Peyer's patch (tissue), 4 donors: ENCODE measurements at regions not wholly inside any gene's neighbourhood (a gene's known extent, or its start where the extent isn't known, plus 50 kb on each side); places are given as distances from the start of the nearest gene placed in this dataset.

Experiments
- POLR2A ChIP-seq, 2 donors: fragments of 450-650 bp; IDR thresholded peaks; one replicate each; pipeline ENCODE4 v1.5.1; 2017; ENCODE audit warnings: antibody characterized with exemption in 2 of 2, mild to moderate bottlenecking in 2 of 2, moderate library complexity in 2 of 2
- TF ChIP-seq, protein P1 (sequence below), 6 experiments: fragments of 450-650 bp in 4 of 6; fragments of 200-600 bp in 2 of 6; sonication (generic) in 1 of 6; IDR thresholded peaks; one replicate each; pipeline ENCODE4 v1.5.1; 2017 to 2019; ENCODE audit warnings: antibody characterized with exemption in 6 of 6, mild to moderate bottlenecking in 3 of 6, moderate library complexity in 1 of 6

DNA sequence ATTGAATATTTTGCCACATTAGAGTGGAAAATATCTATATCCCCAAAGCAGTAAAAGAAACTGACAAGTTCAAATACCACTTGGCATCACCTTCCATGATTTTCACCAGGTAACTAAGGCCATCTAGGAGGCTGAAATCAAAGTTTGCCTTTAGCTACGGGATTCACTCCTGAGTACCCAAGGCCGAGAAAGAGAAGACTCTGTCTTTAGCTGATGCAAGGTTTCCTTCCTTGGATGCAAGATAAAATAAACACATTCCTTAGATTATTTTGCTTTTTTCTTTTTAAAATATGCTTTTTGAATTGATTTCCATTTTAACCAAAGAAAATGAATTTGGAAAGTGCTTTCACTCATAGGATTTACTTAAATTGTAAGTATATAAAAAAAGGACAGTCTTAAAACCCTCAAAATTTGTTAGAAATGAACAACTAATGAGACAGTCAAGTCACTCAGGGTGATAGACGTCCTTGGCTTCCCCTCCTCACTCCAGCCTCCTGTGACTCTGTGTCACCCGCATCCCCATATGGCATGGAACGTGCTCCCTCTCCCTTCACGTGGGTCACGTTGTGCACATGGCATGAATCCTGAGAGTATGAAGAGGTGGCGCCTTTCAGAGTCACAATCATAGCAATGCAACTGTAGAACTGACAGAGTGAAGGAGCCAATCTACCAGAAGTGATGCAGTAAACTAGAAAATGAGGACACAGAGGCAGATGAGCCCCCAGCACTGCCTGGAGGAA, 148.4 kb downstream of the RTP4 start:
- TF ChIP-seq, protein P1, sequence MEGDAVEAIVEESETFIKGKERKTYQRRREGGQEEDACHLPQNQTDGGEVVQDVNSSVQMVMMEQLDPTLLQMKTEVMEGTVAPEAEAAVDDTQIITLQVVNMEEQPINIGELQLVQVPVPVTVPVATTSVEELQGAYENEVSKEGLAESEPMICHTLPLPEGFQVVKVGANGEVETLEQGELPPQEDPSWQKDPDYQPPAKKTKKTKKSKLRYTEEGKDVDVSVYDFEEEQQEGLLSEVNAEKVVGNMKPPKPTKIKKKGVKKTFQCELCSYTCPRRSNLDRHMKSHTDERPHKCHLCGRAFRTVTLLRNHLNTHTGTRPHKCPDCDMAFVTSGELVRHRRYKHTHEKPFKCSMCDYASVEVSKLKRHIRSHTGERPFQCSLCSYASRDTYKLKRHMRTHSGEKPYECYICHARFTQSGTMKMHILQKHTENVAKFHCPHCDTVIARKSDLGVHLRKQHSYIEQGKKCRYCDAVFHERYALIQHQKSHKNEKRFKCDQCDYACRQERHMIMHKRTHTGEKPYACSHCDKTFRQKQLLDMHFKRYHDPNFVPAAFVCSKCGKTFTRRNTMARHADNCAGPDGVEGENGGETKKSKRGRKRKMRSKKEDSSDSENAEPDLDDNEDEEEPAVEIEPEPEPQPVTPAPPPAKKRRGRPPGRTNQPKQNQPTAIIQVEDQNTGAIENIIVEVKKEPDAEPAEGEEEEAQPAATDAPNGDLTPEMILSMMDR (IDR thresholded peaks at IDR 0.05), result no peak
- TF ChIP-seq POLR2A (IDR thresholded peaks at IDR 0.05), result no peak
